AG10803 (cell line): ENCODE measurements at regions not wholly inside any gene's neighbourhood (a gene's known extent, or its start where the extent isn't known, plus 50 kb on each side); places are given as distances from the start of the nearest gene placed in this dataset.

Source experiments
- DNase-seq: peaks from one replicate; pipeline ENCODE4 v3.0.0; 2010; ENCODE audit warnings: low read depth
- H3K4me3 ChIP-seq: 2 replicates; pipeline ENCODE4 v1.5.1; 2011; ENCODE audit warnings: mild to moderate bottlenecking, low read length, control low read depth
- TF ChIP-seq, protein P1 (sequence below): conservative IDR thresholded peaks from 2 replicates; pipeline ENCODE4 v1.5.1; 2011; ENCODE audit warnings: mild to moderate bottlenecking, low read length, control low read depth, inconsistent platforms

DNA sequence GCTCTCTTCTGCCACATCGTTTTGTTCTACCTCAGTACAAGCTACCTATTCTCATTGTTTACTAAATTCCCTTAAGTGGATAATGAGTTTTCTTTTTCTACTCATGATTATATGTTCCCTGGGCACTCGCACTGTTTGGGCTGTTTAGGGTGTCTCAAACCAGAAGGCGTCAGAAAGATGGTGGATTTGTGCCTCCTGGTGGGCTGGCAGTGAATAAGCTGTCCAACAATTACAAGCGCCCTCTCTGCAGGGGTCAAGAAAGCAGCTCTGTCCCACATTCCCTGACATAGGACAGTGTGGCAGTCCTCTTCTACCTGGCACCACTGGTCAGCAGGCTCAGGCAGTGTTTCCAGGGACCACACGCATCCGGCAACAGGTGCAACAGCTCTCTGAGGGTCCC, 173.4 kb upstream of the PPP2R3A start:
- TF ChIP-seq, protein P1, sequence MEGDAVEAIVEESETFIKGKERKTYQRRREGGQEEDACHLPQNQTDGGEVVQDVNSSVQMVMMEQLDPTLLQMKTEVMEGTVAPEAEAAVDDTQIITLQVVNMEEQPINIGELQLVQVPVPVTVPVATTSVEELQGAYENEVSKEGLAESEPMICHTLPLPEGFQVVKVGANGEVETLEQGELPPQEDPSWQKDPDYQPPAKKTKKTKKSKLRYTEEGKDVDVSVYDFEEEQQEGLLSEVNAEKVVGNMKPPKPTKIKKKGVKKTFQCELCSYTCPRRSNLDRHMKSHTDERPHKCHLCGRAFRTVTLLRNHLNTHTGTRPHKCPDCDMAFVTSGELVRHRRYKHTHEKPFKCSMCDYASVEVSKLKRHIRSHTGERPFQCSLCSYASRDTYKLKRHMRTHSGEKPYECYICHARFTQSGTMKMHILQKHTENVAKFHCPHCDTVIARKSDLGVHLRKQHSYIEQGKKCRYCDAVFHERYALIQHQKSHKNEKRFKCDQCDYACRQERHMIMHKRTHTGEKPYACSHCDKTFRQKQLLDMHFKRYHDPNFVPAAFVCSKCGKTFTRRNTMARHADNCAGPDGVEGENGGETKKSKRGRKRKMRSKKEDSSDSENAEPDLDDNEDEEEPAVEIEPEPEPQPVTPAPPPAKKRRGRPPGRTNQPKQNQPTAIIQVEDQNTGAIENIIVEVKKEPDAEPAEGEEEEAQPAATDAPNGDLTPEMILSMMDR, result no peak; the same call in 1 of the 2 replicates
- H3K4me3 ChIP-seq, result no peak overlapping the region
- no peak for DNase-seq

DNA sequence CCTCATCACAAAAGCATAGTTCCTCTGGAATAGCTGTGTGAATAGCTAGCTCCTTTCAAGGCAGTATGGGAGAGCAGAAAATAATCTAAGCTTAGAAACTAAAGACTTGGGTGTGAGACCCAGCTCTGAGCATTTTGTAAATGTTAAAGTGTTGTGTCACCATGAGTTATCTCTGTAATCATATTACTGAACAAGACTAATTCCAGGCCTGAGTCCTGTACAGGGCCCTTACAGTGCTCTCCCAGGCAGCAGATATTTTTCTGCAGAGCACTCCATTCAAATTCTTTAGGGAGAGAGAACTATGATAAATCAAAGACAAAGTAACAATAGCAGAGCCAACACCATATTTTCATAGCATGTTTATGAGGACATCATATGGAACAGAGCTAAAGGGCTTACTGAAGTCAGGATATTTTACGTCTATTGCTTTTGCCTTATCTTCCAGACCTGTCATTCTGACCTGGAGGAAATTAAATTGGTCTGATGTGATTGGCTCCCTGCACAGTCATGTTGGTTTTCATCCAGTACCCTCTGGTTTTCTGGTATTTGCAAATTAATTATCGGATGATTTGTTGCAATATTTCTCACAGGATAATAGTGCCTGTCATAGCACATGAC, 172.6 kb upstream of the PPP2R3A start:
- DNase-seq, result no peak
- no peak overlapping the region for H3K4me3 ChIP-seq
- TF ChIP-seq, protein P1, result no peak

DNA sequence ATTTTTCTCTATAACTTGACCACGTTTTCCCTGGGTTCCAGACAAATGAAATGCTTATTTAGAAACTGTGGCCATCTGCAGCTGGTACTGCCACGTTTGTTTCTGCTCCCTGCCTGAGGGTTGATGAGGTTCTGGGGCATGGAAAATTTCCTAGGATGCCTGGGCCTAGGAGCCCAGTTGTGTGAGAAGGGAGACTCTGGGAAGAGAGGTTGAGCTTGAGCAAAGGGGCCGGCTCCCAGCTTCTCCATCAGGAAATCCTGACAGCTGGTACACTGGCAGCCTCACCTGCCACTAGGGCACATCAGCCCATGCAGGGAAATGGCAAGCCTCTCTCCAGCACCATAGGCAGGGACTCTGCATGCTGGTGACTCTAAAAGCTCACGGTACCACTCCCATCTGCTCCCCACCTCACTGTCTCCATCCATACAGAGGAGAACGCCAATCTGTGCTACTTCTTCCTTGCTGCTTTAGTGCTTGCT, 165.4 kb upstream of the PPP2R3A start:
- TF ChIP-seq, protein P1, result no peak
- H3K4me3 ChIP-seq, result no peak overlapping the region
- DNase-seq, result no peak

DNA sequence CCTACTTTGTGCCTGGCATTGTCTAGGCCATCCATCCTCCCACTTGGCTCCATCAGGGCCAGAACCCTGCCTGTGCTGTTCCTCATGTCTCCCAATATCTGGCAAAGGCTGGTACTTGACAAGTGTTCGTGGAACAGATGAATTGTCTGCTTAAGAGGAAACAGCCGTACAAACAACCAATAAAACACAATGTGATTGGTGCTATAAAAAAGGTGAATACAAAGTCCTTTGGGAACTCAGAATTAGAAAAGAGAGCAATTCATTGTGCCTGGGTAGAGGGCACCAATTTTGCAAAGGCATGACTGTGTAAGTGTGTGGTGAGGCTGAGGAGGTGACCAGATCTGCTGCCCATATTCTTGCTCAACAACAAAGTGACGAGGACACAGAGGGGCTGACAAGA, 164.5 kb upstream of the PPP2R3A start:
- H3K4me3 ChIP-seq, result no peak overlapping the region
- DNase-seq, result no peak
- TF ChIP-seq, protein P1, result no peak

DNA sequence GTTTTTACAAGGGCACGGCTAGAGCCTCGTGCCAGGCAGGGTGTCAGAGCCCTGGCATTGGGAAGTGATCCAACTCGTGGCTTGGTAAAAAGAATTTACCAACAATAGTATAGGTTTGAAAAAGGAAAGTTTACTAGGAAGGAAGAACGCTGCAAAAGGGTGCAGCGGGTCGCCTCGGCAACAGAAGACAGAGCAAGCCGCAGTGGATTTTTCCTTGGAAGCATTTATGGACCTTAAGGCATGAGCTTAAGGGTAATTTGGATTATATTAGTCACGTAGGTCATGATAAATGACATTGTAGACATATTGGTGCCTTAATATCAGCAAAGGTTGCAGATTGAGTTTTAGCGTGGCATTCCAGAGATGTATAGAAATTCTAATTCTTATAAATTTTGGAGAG, 163.4 kb upstream of the PPP2R3A start:
- DNase-seq, result no peak

DNA sequence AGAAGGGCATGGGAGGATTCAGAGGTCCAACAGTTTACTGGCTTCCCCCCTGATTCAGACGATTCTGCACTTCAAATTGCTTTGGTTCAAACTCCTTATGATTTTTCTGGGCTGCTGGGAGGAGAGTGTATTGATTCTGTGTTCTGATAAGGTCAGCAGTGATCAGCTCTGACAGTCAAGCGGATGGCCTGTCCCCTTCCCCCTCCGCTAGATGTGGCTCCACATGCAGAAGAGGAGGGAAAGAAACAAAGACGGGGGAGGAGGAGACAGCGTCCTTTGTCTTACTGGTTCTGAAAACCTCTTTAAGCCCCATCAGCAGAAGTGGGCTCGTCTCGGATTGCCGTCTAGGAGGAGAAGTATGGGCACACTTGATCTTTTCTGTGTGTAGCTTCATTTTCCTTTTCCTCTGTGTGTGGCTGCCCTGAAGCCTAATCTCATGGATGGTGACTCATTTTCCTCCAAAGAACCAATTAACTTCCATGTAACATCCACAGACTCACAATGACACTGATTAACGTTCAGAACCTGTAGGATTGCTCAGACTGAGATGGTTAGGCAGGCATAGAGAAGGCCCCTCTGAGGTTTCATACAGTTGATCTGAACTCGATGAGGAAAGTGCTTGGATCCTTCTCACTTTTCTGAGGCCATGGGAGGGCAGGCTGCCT, 162.4 kb upstream of the PPP2R3A start:
- TF ChIP-seq, protein P1, result no peak
- no peak overlapping the region for H3K4me3 ChIP-seq
- no peak for DNase-seq

More for the DNA sequence above, 163.4 kb upstream of the PPP2R3A start:
- H3K4me3 ChIP-seq, result no peak overlapping the region
- TF ChIP-seq, protein P1, result no peak

DNA sequence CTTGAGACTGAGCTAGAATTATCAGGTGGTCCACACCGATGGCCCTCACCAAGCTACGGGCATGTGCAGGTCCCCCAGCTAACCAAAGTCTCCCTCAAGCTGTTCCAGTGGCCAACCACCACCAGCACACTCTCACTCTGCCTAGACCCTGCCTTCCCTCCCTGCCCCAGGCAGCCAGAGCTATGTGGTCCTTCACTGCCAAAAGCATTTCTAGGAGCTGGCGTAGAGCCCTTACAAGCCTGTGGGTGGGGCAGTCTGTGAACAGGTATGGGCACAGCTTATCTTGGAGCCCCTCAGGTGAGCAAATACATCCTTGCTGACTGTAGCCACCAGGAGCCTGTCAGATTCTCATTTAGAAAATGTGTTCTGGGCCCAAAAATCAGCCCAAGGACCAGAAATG, 159.8 kb upstream of the PPP2R3A start:
- no peak for DNase-seq
- no peak overlapping the region for H3K4me3 ChIP-seq
- TF ChIP-seq, protein P1, result no peak
